B cell (primary cell): ENCODE measurements at regions not wholly inside any gene's neighbourhood (a gene's known extent, or its start where the extent isn't known, plus 50 kb on each side); places are given as distances from the start of the nearest gene placed in this dataset.

Experiments used
- CTCF ChIP-seq: fragments of 200-600 bp; IDR thresholded peaks from one replicate; pipeline ENCODE4 v1.8.0; 2022; ENCODE audit warnings: antibody characterized with exemption, mild to moderate bottlenecking
- EZH2 ChIP-seq: IDR thresholded peaks from 2 replicates; pipeline ENCODE4 v1.6.1; 2012; ENCODE audit warnings: borderline replicate concordance, low read depth, mild to moderate bottlenecking, moderate library complexity, low read length; ENCODE audit not compliant: insufficient read depth, poor library complexity, severe bottlenecking

- TF ChIP-seq CTCF, result no peak
- no peak for TF ChIP-seq EZH2
Observed at GRCh38 chr7:51929818-51930217, 613.2 kb upstream of the COBL start.
